NCI-H146 (cell line): ENCODE measurements at regions not wholly inside any gene's neighbourhood (a gene's known extent, or its start where the extent isn't known, plus 50 kb on each side); places are given as distances from the start of the nearest gene placed in this dataset.
A peak's percentile ranks its signal among the peaks of the same experiment; 100 is the strongest.

Experiments used
- DNase-seq: peaks from one replicate; lab custom pipeline; 2025; lab: John Stamatoyannopoulos, UW

- no peak for DNase-seq
Measured at GRCh38 chr4:22217480-22217879, 268.9 kb upstream of the KCNIP4 start.

GRCh38 chr4:22216278-22216677 lies 267.7 kb upstream of the KCNIP4 start:
- no peak for DNase-seq

GRCh38 chr4:22215084-22215483 lies 266.5 kb upstream of the KCNIP4 start:
- DNase-seq = no peak

- no peak for DNase-seq
Measured at GRCh38 chr4:22203711-22204011, 255.1 kb upstream of the KCNIP4 start.

GRCh38 chr4:22202975-22203710 lies 254.6 kb upstream of the KCNIP4 start:
- DNase-seq = no peak

- no peak for DNase-seq
Measured at GRCh38 chr4:22202246-22202974, 253.8 kb upstream of the KCNIP4 start.

GRCh38 chr4:22201256-22201655 lies 252.7 kb upstream of the KCNIP4 start:
- no peak for DNase-seq

GRCh38 chr4:22196551-22196950 lies 248.0 kb upstream of the KCNIP4 start:
- no peak for DNase-seq

GRCh38 chr4:22192084-22192511 lies 243.5 kb upstream of the KCNIP4 start:
- peak; percentile 64 for DNase-seq

GRCh38 chr4:22191565-22191964 lies 243.0 kb upstream of the KCNIP4 start:
- DNase-seq = peak; percentile 17

- DNase-seq = no peak
Measured at GRCh38 chr4:22190855-22191254, 242.3 kb upstream of the KCNIP4 start.

- peak; percentile 65 for DNase-seq
Measured at GRCh38 chr4:22187203-22187820, 238.7 kb upstream of the KCNIP4 start.

GRCh38 chr4:22181736-22182135 lies 233.2 kb upstream of the KCNIP4 start:
- no peak for DNase-seq

- DNase-seq = no peak
Measured at GRCh38 chr4:22179124-22179874, 230.7 kb upstream of the KCNIP4 start.

GRCh38 chr4:22174640-22175039 lies 226.1 kb upstream of the KCNIP4 start:
- no peak for DNase-seq

GRCh38 chr4:22170353-22170752 lies 221.8 kb upstream of the KCNIP4 start:
- DNase-seq = no peak

GRCh38 chr4:22167201-22167600 lies 218.6 kb upstream of the KCNIP4 start:
- no peak for DNase-seq

GRCh38 chr4:22162454-22162853 lies 213.9 kb upstream of the KCNIP4 start:
- DNase-seq = no peak

- DNase-seq = no peak
Measured at GRCh38 chr4:22130741-22131140, 182.2 kb upstream of the KCNIP4 start.

- DNase-seq = peak; percentile 45
Measured at GRCh38 chr4:22129454-22130029, 181.0 kb upstream of the KCNIP4 start.

GRCh38 chr4:22122062-22122461 lies 173.5 kb upstream of the KCNIP4 start:
- no peak for DNase-seq

GRCh38 chr4:22115262-22115661 lies 166.7 kb upstream of the KCNIP4 start:
- DNase-seq = no peak
